ENCODE measurements at regions not wholly inside any gene's neighbourhood (a gene's known extent, or its start where the extent isn't known, plus 50 kb on each side); places are given as distances from the start of the nearest gene placed in this dataset.

DNA sequence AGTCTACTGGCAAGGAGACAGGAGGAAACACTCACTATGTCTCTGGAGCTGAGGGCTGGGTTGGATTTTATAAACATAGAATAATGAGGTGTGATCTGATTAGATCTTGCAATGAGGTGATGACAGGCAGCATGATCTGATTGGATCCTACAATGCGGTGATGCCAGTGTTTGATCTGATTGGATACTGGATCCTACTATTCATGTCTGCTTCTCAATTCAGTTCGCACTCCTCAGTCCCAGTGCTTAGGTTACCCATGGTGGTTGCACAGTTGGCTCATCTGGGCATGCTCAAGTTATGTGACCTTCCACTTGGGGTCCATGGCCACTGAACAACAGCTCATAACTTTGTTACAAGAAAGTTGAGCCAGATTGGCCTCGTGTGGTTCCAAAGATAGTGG lies 469.5 kb downstream of the TSHZ3 start:
- no peak for TF ChIP-seq EP300 (conservative IDR thresholded peaks at IDR 0.05; ENCODE audit: poor library complexity, severe bottlenecking)
- no peak for TF ChIP-seq POLR2AphosphoS5 (IDR thresholded peaks at IDR 0.05)

Measured in neural cell (in vitro differentiated cells).